ELF-1 (cell line): ENCODE measurements at regions not wholly inside any gene's neighbourhood (a gene's known extent, or its start where the extent isn't known, plus 50 kb on each side); places are given as distances from the start of the nearest gene placed in this dataset.

ENCODE experiments used
- DNase-seq: peaks from one replicate; pipeline ENCODE4 v3.0.0-alpha.2; 2016; ENCODE audit warnings: low read depth, low spot score

DNA sequence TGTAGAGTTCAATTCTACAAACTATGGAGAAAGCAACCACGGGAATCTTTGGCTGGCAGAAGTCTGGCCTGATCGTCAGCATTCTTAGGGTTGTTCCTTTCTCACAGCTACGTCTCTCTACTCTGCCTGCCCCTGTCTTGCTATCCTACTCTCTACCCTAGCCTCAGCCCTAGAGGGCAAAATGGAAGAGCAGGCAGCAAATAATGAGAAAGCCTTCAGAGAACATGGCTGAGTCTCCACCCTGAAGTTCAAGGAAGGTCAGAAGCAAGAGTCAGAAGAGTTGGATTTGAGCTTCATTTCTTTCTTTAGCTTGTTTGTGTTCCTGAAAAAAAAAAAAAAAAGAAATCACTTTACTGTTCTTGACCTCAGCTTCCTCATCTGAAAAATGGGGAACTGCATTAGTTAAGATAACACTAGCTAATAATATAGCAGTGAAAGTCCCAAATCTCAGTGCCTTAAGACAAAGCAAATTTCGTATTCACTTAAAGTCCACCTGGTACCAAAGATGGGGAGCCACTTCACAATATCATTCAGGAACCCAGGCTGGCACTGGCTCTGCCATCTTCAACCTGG lies 50.2 kb upstream of the CCND2 start:
- no peak for DNase-seq

DNA sequence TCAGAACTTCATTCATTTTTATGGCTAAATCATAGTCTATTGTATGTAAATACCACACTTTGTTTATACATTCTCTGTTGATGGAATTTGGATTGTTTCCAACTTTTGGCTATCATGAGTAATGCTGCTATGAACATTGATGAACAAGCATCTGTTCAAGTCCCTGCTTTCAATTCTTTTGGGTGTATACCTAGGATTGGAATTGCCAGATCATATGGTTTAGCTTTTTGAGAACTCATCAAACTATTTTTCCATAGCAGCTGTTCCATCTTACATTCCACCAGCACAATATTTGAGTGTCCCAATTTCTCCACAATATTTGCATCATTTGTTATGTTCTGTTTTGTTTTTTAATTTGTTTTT lies 52.3 kb upstream of the CCND2 start:
- DNase-seq = no peak

DNA sequence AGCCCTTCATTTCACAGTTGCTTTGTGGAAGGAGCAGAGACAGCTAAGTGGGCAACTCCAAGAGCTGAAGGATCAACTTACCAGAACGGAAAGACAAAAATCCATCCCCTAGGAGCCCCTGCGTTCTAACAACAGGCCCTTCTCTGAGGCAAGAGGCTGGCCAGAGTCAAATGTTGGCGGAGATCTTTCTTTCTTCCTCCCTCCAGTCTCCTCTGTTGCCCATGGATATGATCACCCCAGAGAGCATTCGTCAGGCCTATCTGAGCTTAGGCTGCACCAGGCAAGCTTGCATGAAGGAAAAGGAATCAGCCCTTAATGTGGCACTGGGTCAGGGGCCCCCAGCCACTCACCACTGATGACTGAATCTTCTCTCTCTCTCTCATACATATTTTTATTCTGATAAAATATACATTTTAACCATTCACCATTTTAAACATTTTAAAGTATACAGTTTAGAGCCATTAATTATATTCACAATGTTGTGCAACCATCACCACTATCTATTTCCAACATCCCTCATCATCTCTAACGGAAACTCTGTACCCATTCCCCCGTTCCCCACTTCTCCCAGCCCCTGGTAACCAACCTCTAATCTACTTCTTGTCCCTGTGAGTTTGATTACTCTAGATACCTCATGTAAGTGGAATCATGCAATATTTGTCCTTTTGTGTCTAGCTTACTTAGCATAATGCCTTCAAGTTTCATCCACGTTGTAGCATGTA lies 52.9 kb upstream of the CCND2 start:
- DNase-seq = no peak

DNA sequence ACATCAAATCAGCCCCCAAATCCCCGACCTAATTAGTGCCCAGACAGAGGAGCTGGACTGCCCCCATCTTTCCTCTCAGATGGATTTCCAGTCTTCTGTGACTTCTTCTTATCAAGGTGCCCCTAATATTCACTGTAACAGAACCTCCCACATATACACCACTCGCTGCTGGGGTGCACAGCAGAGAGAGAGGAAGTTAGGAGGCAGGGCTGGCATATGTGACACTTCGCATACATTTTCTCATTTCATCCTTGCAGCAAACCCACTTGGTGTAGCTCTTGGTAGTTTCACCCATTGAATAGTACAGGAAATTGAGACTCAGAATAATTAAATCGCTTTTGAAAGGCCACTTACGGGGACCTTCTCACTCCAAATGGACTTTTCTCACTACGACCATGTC lies 56.5 kb upstream of the CCND2 start:
- DNase-seq = no peak

DNA sequence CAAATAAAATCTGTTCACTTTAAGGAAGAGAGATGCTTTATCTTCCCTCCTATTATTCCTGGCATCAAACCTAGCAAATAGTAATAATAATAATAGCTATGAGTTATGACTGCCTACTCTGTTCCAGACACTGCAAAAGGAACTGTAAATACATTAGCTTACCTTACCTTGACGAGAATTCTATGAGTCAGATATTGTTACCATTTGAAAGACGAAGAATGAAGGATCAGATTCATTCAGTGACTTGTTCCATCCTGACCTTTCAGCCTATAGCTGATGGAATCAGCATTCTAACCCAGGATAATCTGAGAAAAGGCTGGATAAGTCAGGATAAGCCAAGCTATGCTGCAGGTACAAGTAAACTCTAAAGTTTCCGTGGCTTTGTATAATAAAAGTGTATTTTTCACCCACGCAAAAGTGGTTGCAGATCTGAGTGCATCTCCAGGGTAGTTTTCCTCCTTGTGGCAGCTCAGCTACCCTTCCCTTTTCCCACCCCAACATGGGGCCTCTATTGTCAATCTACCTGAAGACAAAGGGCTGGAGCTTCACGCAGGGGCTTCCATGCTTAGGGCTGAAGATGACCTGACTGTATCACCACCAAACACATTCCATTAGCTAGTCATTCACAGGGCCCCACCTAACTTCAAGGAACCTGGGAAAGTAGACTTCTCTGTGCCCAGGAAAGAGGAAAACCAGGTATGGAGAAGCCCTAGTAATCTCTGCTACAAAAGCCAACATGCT lies 57.2 kb upstream of the CCND2 start:
- DNase-seq = no peak

DNA sequence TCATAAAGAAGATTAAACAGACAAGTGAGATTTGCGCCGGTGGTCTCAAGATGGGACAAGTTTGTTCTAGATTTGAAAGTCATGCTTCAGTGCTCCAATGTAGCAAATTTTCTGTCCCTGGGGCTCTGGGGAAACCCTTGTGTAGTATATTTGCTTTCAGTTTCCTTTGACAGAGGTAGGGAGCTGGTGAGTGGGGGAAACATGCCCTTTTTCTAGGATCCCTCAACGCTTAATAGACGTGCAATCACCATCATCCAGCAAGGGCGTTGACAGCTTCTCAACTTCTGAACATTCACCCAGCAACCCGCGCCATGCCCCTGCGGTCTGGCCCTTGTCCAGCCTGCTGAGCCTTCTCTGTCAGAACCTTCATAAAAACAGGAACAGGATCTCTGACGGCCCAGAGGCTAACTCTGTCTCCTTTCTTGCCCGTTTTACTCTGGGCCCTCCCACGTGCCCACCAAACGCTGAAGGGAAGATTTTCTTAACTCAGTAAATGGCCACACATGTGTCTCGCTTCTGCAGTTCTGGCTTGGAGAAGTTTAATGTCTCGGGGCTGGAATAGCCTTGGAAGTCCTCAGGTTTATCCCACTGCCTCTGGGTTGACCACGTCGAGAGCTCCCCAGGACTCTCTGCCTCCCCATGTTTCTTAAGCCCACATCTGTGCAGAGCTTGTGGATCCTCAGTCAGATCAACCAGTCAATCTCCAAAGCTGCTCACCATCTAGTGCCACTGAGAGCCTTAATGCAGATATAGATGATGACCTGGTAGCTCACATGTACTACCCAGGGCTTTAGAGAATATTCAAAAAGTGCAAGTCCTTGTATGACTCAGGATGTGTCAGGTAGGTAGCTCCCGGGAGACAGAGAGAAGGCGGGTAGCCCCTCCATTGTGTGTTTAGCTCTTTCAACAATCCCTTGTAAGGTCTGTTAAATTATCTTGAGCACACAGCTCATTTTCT lies 58.1 kb upstream of the CCND2 start:
- no peak for DNase-seq

DNA sequence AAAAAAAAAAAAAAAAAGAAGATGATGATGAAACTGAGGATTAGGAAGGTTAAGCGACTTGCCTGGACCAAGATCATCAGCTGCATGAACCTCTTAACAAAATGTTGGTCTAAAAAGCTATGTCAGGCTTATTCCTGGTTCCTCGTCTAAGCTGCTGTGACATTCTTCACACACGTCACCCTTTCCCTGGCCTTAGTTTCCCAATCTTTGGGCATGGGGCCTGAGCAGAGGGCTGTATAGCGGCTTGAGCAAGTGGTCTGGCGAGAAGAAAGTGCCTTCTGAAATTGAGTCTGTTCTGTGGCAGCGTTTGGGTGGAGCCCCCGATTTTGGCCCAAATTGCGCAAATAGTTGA lies 58.7 kb upstream of the CCND2 start:
- no peak for DNase-seq

DNA sequence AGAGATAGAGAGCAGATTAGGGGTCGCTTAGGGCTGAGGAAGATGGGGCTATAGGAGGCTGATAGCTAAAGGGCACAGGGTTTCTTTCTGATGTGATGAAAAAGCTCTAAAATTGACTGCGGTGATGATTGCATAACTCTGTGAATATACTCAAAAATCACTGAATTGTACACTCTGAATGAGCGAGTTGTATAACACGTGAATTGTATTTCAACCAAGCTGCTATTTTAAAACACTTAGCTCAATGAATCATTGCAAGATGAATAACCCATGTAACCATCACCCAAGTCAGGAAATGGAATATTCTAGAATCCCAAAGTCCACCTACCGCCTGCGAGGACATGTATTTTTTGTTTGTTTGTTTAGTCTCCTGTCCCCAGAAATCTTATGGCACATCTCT lies 60.1 kb upstream of the CCND2 start:
- no peak for DNase-seq

DNA sequence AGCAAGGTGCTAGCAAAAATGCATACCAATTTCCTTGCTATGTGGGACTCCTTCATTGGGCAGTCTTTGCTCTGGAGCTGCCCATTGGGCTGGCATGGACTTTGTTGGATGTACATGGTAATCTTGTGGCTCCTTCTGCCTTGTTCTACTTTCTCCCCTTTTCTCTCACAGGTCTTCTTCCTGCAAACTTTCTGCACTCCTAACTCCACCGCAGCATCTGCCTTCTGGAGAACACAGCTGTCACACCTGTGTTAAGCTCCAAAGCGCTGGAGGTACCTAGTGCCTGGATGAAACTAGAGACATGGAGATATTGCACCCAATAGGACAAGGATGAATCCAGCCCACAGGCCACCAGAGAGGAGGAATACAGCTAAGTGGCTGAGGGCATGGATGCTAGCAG lies 60.7 kb upstream of the CCND2 start:
- no peak for DNase-seq

DNA sequence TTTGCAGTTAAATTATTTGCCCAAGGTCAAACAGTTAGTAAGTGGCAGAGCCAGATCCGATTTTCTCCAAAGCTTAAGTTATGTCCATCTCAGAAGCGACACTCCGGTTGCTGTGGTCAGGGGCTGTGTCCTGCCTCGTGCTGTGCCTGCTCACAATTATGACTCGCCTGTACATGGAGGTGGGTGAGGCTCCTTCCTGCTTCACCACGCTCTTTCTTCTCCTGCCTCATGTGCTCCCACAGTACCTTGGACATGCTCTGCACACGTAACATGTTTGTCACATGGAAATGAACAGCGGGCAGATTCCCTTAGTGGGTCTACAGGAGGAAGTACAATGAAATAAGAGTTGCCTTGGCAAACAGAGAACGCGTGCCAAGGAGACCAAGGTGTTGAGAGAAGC lies 62.2 kb upstream of the CCND2 start:
- DNase-seq = no peak

DNA sequence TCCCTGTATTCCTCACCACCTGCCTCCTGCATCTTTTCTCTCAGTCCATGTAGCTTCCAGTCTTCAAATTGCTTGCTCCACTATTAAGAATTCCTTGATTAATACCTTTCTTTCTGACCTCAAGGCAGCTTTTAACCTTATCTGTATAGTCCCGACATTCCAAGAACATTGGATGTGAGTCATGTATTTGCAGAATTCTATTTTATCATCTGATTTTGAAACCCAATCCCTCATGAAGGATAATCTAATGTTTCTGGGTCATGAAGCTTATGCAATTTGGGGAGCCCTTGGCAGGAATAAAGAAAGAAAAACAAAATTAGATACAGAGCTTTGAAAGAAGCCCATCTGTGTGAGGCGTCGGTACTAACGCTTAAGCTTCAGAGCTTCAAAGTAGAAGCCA lies 63.4 kb upstream of the CCND2 start:
- no peak for DNase-seq

DNA sequence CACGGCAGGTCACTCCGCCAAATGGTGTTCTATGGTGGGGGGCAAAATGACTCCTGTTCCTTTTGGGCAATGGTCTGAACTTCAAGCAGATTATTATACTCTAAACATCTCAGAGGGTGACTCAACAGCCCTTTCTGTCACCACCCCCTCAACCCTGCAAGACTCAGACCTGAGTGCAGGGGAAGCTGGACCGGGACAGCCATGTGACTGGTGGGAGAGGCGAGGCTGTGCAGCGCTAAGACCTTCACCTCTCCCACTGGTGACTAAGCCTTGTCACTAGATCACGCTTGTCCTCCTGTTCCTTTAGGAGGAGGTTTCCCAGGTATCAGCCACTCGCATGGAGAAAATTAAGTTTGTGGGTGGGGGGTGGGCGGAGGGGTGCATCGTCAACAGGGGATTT lies 67.1 kb upstream of the CCND2 start:
- no peak for DNase-seq

DNA sequence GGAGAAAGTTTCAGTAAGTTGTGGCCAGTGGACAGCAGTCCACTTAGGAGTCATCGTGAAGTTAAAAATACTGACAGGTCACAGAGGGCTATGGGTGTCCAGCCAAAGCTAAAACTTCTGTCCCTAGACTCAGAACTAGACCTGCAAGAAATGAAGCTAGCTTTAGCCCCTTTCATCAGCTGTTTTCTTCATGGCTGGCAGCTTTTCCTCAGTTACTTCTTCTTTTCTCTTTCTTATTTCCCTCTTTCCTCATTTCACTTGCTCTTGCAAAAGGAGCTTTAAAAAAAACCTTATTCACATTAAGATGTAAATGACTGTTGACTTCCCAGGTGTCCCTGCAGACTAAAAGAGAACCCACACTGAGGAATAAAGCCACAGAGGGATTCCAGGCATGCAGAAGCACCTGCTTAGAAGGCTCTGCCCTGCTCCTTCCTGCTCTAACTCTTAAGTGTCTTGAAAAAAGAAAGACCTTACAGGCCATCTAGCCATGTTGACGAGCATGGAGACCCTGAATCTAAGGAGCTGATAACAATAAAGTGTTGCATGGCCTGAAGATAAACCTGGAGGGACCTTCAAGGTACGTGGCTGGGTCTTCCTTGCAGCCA lies 69.7 kb upstream of the CCND2 start:
- DNase-seq = no peak

DNA sequence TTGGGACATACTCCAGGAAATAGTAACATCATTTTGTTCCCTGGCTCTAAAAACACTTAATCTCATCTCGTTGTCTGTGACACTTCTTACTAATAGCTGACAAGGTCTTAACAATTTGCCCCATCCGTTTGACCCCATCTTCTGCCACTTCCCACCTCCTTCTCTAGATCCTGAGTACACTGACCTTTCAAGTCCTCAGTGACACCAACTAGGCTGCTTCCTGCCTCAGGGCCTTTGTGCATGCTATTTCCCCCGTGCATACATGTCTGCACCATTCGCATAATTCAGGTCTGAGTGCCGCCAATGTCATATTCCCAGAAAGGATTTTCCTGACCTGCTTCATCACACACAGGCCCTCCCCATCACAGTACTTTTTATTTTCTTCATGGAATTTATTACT lies 70.6 kb upstream of the CCND2 start:
- DNase-seq = no peak

DNA sequence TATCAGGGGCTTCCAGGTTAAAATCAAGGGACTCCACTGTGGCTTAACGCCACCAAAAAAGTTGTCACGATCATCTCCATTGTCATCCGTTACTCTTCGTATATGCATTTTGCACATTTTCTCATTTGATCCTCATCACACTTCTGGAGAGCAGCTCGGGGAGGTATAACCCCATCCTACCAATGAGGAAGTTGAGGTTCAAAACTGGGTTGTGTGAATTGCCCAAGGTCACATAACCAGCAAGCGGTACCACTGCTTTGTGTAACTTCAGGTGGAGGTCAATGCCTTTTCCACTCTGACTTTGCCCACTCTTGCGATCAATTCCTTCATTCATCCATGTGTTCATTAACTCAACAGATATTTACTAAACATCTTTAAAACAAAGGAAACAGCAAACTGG lies 71.1 kb upstream of the CCND2 start:
- DNase-seq = no peak

DNA sequence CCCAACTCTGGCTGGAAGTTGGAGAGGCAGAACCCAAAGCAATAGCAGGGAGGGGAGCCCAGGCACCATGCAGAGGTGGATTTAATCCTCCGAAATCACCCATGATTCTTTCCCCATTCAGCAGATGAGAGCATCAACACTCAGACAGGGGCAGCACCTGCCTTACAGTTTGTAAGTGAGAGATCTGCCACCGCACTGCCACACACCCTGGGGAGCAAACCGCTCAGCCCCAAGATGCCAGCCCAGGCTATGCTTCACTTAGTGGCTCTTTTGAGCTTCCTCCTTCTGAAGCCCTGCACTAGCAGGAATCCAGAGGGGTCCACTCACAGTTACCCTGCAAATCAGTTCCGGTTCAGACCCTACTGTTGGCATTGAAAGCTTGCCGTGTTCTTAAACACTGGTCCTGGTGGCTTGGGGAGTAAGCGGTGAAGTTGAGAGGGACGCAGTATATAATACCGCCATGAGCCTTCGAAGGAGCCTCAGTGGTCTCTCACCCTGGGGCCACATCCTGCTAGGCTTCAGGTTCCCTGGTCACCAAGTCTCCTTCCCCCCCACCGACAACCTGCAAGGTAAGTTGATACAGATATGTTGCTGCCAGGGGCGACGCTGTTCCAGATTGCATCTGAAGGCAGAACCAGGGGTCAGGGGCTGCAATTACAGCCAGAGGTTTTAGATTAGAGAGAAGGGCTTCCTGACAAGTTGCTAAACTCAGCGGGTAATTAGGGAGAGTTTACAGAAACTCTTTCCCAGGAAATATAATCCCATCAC lies 72.0 kb upstream of the CCND2 start:
- DNase-seq = no peak

DNA sequence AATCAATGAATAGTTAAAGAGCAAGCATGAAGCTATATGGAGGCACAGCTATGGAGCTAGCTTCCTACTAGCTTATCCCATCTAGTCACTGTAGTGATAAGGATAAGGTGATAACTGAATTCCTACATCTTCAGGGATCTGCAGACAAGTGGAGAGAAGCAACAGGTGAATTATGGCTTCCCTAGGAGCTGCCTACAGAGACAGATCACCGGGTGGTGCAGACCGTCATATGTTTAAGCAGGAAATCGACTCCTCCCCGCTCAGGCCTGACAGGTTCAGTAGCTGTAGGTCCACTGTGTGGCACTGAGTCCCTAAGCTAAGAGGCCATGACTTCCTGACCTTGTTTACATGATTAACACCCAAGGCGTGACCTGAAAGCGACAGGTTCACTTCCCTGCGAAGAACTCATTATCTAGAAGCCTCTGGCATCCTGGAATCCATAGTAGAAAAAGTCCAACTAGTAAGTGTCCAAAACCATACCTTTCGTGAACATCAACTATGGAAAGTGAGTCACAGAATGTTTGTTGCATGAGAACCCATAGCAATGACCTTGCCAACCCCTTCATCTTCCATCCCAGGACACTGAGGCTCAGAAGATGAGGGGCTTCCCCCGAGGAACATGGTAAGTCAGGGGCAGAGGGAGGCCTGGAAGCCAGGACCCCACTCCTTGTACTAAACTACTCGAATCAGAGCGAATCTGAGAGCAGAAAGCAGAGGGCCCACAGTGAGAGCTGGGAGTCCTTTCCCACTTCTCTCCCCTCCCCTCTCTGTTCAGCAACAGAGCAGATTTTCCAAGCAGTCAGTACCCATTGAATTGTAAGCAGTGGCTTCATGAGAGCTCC lies 75.4 kb upstream of the CCND2 start:
- no peak for DNase-seq

DNA sequence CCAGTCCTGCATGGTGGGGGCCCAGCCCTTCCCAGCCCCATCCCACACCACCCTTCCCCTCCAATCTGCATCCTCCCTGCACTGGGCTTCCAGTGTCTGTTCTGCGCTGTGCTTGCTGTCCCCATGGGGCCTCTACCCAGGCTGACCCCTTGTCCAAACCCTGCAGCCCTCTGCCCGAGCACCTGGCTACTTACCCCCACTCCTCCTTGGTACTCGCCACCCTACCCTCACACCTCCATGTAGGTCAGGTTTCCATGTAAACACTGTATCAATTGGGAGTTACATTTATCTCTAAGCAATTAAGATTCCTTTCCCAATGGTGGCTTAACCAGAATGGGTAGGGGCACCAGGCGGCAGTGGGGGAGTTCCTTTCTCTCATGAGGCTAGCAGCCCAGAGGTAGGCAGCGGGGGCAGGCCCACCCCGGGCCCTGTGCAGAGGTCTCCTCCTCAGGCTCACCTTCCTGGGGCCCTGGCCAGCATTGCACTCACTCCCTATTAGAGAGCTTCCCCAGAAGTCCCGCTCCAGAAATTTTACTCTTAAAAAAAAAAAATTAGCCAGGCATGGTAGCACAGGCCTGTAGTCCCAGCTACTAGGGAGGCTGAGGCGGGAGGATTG lies 76.6 kb upstream of the CCND2 start:
- no peak for DNase-seq

DNA sequence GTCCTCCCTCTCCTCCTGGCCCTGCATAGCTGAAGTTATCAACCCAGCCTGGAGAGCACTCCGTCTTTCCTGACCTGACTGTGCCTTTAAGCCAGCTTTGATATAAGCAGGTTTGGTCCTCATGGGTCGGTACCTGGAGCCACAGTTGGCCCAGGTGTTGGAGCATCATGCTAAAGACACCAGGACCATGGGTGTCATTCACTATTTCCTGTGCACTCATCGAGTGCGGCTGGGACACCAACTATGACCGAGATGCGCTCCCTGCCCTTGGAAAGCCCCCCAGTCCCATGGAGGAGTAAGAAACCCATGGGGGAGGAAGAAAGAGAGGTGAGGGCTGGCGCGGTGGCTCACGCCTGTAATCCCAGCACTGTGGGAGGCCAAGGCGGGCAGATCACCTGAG lies 78.9 kb upstream of the CCND2 start:
- no peak for DNase-seq

DNA sequence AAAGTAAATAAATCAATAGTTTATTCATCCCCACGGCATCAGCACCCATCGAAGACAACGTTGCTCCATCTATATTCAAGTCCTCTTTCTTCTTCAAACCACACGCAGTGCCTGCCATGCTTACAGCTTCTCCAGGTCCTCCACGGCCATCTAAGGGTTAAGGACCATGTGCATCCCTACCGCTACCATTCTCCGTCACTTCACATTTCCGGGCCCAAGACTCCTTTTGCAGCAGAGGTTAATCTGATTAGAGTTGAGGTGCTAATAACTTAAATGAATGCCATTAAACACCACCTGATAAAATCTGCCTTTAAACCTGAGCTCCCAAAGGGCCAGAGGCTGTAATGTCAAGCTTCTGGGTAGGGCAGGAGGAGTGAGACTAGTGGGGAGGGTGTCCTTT lies 79.7 kb upstream of the CCND2 start:
- peak; percentile 47 for DNase-seq
